GM10266 (cell line): ENCODE measurements at regions not wholly inside any gene's neighbourhood (a gene's known extent, or its start where the extent isn't known, plus 50 kb on each side); places are given as distances from the start of the nearest gene placed in this dataset.
A peak's percentile ranks its signal among the peaks of the same experiment; 100 is the strongest.

Source experiments
- DNase-seq: peaks from one replicate; pipeline ENCODE4 v3.0.0; 2012; ENCODE audit errors: extremely low spot score
- CTCF ChIP-seq: IDR thresholded peaks from 2 replicates; pipeline ENCODE4 v1.5.1; 2012; ENCODE audit warnings: mild to moderate bottlenecking, low read depth; ENCODE audit not compliant: control insufficient read depth, insufficient read depth; ENCODE audit errors: missing control alignments

GRCh38 chr3:10583798-10584708 lies 78.7 kb upstream of the ATP2B2 start:
- DNase-seq = no peak
- no peak for TF ChIP-seq CTCF

GRCh38 chr3:10585945-10586344 lies 80.6 kb upstream of the ATP2B2 start:
- no peak for DNase-seq
- TF ChIP-seq CTCF = no peak

DNA sequence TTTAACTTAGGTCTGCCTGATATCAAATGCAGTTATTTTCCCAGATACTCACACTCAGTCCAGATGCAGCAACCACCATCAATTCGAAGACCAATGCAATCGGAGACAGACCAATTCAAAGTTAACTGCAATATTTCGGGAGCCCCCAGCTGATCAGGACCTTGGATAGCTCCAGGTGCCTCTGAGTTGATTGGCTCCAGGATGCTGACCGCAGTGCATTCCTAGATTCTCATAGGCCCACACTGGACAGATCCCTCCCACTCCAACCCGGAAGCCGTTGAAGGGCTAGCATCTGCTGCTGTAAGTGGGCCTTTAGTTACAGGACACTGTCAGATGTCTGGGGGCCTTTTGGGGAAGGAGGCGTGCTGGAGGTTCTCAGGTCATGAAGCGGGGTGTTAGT lies 89.5 kb upstream of the ATP2B2 start:
- no peak for TF ChIP-seq CTCF
- peak; percentile 54 for DNase-seq

DNA sequence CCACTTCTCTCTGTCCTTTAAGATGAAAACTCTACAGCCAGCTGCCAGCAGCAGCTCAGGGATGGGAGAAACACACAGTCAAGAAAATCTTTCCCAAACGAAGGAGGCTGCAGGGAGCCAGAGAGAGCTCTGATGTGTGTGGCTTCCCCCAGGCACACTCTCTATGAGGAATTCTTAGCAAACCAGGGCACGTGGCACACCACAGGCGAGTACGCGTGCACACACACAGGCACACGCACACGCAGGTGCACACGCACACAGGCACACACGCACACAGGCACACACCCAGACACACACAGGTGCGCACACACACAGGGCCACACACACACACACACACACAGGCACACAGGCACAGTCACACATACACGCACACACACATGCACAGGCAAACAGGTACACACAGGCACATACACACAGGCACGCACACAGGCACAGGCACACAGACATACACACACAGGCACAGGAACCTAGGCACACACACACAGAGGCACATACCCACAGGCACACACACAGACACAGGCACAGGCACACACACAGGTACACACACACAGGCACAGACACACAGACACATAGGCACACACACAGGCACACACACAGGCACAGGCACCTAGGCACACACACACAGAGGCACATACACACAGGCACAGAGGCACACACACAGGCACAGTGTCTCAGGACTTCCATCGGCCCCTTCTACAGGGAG lies 91.5 kb upstream of the ATP2B2 start:
- no peak for DNase-seq
- no peak for TF ChIP-seq CTCF

- TF ChIP-seq CTCF = no peak
Measured at GRCh38 chr3:10597733-10598132, 92.3 kb upstream of the ATP2B2 start.

DNA sequence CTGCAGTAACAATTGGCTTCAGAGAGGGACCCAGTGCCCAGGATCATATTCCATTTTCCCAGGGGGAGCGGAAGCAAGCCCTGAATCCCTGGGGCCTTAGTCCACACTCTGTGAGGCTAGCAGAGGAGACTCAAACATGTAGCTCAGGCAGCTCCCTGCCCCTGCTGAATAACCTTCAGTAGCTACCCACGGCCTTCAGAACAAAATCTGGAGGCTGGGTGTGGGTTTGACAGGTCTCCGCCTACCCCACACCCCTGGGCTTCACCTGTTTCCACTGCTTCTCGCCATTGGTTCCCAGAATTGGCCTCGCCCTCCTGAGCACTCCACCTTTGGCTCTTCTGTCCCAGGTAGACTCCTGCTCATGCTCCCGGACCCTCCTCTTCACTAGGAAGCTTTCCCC lies 93.6 kb upstream of the ATP2B2 start:
- no peak for DNase-seq
- TF ChIP-seq CTCF = no peak

More at GRCh38 chr3:10597733-10598132, 92.3 kb upstream of the ATP2B2 start:
- no peak for DNase-seq

DNA sequence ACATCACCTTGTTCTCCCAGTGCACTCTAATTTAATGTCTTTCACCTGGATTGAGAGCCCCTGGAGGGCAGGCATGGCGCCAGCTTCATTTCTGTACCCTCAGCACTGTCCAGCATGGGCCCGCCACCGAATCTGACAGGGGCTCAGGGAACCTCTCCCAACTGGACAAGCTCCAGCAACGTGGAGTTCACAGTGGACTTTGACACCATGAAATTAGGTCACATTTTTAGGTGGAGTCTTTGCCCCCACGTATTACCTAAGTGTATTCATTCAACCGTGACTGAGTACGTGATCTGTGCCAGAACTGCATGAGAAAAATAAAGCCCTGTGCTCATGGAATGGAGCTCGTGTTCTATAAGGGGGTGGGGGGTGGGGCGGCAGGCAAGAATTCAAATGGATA lies 94.1 kb upstream of the ATP2B2 start:
- DNase-seq = no peak
- TF ChIP-seq CTCF = no peak
